Epithelial cell of esophagus (primary cell): ENCODE measurements at regions not wholly inside any gene's neighbourhood (a gene's known extent, or its start where the extent isn't known, plus 50 kb on each side); places are given as distances from the start of the nearest gene placed in this dataset.

ENCODE experiments used
- DNase-seq: peaks from one replicate; pipeline ENCODE4 v3.0.0; 2010; ENCODE audit warnings: low read depth
- H3K4me3 ChIP-seq: 2 replicates; pipeline ENCODE4 v1.5.1; 2011; ENCODE audit warnings: mild to moderate bottlenecking, low read length, control low read depth
- TF ChIP-seq, protein P1 (sequence below): IDR thresholded peaks from 2 replicates; pipeline ENCODE4 v1.5.1; 2011; ENCODE audit warnings: low read depth, mild to moderate bottlenecking, low read length, control low read depth, inconsistent platforms; ENCODE audit not compliant: insufficient read depth; ENCODE audit errors: missing control alignments

DNA sequence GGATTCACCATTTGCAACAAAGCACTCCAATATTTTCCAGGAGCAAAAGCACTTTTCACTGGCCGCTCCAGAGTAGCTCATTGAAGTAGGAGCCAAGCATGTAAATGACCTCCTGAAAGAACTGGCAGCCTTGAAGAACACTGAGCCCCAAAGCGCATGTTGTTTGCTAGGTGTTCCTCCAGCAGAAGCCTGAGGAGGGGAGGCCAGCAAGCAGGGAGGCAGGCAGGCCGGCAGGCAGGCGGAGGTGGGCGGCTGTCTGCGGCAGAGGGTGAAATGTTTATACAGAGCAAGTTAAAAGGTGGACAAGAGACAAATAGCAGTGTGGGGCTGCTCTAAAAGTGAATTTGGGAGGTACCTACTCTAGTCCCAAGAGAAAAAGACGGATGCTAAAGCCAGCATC, 439.4 kb downstream of the CCDC91 start:
- DNase-seq: no peak
- TF ChIP-seq, protein P1, sequence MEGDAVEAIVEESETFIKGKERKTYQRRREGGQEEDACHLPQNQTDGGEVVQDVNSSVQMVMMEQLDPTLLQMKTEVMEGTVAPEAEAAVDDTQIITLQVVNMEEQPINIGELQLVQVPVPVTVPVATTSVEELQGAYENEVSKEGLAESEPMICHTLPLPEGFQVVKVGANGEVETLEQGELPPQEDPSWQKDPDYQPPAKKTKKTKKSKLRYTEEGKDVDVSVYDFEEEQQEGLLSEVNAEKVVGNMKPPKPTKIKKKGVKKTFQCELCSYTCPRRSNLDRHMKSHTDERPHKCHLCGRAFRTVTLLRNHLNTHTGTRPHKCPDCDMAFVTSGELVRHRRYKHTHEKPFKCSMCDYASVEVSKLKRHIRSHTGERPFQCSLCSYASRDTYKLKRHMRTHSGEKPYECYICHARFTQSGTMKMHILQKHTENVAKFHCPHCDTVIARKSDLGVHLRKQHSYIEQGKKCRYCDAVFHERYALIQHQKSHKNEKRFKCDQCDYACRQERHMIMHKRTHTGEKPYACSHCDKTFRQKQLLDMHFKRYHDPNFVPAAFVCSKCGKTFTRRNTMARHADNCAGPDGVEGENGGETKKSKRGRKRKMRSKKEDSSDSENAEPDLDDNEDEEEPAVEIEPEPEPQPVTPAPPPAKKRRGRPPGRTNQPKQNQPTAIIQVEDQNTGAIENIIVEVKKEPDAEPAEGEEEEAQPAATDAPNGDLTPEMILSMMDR: no peak
- no peak overlapping the region for H3K4me3 ChIP-seq

DNA sequence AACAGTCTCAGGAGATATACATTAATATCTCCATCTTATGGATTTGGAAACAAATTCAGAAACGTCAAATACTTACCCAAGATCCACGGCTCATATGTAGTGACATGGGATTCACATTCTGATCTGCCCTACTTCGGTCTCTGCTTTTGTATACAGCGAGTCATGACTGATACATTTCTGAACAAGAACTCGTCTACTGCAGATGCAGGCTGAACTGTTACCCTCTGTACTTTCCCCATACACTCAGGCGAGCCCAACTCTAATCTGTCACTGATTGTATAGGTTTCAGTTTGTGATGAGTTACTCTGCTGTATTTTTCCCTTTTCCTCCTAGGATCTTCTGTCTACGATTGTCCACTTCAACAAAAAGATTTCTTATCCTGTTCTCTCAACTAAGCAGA, 441.6 kb downstream of the CCDC91 start:
- TF ChIP-seq, protein P1: no peak
- DNase-seq: peak; percentile 25
- no peak overlapping the region for H3K4me3 ChIP-seq

DNA sequence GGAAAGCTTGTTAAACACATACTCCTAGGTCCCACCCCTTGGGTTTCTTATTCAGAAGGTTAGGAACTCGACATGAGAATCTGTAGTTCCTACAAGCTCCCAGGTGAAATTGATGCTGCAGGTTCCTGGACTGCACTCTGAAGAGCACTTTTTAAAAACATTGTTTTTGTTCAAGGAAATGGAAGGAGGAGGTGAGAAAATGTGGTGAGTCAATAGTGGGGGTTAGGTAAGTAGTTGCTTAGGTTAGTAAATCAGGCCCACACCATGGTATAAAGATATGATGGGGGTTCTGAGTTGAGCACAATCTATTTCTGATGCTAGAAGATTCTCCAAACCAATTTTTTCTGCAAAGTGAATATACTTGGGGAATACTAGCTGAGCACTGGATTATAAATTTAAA, 450.3 kb downstream of the CCDC91 start:
- no peak overlapping the region for H3K4me3 ChIP-seq
- no peak for DNase-seq
- TF ChIP-seq, protein P1: no peak

DNA sequence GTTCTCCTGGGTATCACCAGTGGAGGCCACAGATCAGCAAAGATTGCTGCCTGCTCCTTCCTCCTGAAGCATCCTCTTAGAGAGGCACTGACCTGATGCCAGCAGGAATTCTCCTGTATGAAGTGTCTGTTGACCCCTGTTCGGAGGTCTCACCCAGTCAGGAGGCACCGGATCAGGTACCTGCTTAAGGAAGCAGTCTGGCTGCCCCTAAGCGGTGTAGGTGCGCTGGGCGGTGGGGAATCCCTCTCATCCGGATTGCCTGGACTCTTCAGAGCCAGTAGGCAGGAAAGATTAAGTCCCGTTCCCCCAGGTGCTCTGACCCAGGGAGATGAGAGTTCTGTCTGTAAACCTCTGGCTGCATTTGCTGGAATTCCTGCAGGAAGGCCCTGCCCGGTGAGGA, 455.2 kb downstream of the CCDC91 start:
- DNase-seq: no peak
- TF ChIP-seq, protein P1: no peak
- no peak overlapping the region for H3K4me3 ChIP-seq

DNA sequence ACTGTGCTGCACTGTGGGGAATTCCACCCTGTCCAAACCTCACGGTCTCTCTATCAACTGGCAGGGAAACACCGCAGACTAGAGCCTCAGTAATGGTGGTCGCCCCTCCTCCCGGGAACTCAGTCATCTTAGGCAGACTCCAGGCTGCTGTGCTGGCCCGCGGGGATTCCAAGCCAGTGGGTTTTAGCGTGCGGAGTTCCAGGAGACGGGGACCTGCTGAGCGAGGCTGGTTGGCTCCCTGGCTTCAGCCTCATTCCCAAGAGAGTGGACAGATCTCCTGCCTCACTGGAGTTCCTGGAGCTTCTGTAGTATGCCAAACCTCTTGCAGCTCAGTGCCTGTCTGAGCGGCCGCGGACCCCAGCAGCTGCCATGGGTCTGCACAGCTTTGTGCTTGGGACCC, 455.6 kb downstream of the CCDC91 start:
- TF ChIP-seq, protein P1: no peak
- no peak overlapping the region for H3K4me3 ChIP-seq
- no peak for DNase-seq

DNA sequence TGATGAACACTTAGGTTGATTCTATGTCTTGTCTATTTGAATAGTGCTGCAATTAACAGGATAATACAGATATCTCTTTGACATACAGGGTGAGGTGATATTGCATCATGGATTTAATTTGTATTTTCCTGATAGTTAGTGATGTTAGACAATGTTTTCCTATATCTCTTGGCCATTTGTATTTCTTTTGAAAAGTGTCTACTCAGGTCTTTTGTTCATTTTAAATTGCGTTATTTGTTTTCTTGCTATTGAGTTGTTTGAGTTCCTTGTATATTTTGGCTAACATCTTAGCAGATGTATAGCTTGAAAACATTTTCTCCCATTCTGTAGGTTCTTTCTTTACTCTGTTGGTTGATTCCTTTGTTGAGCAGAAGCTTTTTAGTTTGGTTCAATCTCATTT, 460.6 kb downstream of the CCDC91 start:
- no peak overlapping the region for H3K4me3 ChIP-seq
- no peak for DNase-seq
- TF ChIP-seq, protein P1: no peak

DNA sequence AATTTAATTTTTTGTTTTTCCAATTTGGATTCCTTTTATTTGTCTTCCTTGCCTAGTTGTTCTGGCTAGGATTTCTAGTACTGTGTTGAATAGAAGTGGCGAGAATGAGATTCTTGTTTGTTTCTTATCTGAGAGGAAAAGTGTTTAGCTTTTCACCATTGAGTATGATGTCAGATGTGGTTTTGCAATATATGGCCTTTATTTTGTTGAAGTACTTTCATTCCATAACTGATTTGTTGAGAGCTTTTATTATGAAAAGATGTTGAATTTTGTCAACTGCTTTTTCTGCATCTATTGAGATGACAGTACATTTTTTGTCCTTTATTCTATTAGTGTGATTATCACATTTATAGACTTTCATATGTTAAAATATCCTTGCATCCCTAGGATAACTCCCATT, 462.0 kb downstream of the CCDC91 start:
- no peak for DNase-seq
- H3K4me3 ChIP-seq: no peak overlapping the region
- TF ChIP-seq, protein P1: no peak
